Mucosa of descending colon (tissue), 3 donors: ENCODE measurements at regions not wholly inside any gene's neighbourhood (a gene's known extent, or its start where the extent isn't known, plus 50 kb on each side); places are given as distances from the start of the nearest gene placed in this dataset.

Experiments
- ATAC-seq: fragments of 200-7000 bp; cut with Tn5 transposase; one replicate; pipeline ENCODE4 v1.9.1; 2020; ENCODE audit warnings: mild to moderate bottlenecking, moderate library complexity
- DNase-seq, 3 donors: peaks; one replicate each; pipeline ENCODE4 v3.0.0-alpha.2; 2020
- H3K36me3 ChIP-seq: fragments of 200-600 bp; one replicate; pipeline ENCODE4 v1.8.0; 2021; ENCODE audit warnings: low read depth, mild to moderate bottlenecking
- H3K4me1 ChIP-seq: fragments of 200-600 bp; one replicate; pipeline ENCODE4 v1.8.0; 2021; ENCODE audit warnings: low read depth, mild to moderate bottlenecking
- H3K4me3 ChIP-seq: fragments of 200-600 bp; one replicate; pipeline ENCODE4 v1.8.0; 2021; ENCODE audit warnings: mild to moderate bottlenecking
- H3K9me3 ChIP-seq: fragments of 200-600 bp; one replicate; pipeline ENCODE4 v1.8.0; 2021; ENCODE audit warnings: mild to moderate bottlenecking
- intact Hi-C, 2 donors: fragments of 100-400 bp; cut with DNase I in 1 of 2; cut with micrococcal nuclease in 1 of 2; formaldehyde crosslinking; loops; one replicate each; pipeline versions ENCODE4 v1.11.0 to v1.11.1; 2022; cut with DNase I, micrococcal nuclease
- TF ChIP-seq, protein P1 (sequence below): fragments of 200-600 bp; IDR thresholded peaks from one replicate; pipeline ENCODE4 v1.8.0; 2022; ENCODE audit warnings: antibody characterized with exemption, mild to moderate bottlenecking
- donor health status: DM: no; HTN: no; CAD: no; lungs with moderate emphysema.
- donor health status: DM: no; HTN: no; CAD: no.
- donor health status: DM: no; HTN: yes; CAD: no.

DNA sequence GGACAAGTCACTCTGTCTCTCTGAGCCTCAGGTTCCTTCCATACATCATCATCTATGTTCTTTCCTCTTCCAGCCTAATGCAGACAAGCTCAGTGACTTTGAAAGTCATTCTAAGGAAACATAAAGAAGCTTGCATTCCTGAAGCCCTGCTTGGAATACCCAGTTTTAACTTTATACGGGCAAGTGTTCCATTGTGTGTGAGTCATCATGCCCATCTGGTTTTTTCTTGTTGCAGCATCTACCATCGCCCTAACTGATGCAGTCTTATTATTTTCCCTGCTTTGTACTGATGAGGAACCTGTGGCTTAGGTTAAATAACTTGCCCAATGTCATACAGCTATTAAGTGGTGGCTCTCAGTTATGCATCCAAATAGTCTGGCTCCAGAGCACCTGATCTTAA lies 177.9 kb upstream of the RAI2 start:
- intact Hi-C loops: no loop called here
- Histone ChIP-seq H3K9me3 (no peaks in the 10 kb centered on the region), H3K36me3 (no peaks in the 10 kb centered on the region), H3K4me3 (no peak overlapping the region), H3K4me1 (no peaks in the 10 kb centered on the region)
- ATAC-seq (no peak), DNase-seq (no peak)
- TF ChIP-seq, protein P1, sequence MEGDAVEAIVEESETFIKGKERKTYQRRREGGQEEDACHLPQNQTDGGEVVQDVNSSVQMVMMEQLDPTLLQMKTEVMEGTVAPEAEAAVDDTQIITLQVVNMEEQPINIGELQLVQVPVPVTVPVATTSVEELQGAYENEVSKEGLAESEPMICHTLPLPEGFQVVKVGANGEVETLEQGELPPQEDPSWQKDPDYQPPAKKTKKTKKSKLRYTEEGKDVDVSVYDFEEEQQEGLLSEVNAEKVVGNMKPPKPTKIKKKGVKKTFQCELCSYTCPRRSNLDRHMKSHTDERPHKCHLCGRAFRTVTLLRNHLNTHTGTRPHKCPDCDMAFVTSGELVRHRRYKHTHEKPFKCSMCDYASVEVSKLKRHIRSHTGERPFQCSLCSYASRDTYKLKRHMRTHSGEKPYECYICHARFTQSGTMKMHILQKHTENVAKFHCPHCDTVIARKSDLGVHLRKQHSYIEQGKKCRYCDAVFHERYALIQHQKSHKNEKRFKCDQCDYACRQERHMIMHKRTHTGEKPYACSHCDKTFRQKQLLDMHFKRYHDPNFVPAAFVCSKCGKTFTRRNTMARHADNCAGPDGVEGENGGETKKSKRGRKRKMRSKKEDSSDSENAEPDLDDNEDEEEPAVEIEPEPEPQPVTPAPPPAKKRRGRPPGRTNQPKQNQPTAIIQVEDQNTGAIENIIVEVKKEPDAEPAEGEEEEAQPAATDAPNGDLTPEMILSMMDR: no peak

DNA sequence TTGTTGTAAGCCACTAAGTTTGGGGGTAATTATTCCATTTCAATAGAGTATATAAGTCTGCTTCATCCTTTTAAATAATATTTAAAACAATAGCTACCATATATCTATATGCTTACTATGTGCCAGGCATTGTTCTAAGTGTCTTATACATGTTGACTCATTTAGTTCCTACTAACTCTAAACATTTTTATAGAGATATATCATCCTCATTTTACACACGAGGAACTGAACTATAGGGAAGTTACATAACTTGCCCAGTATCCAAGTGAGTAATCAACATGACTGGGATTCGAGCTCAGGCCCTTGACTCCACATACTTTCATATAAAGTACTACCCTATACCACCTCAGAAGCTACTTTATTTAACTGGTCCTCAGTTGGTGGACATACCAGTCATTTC lies 175.3 kb upstream of the RAI2 start:
- TF ChIP-seq, protein P1: no peak

DNA sequence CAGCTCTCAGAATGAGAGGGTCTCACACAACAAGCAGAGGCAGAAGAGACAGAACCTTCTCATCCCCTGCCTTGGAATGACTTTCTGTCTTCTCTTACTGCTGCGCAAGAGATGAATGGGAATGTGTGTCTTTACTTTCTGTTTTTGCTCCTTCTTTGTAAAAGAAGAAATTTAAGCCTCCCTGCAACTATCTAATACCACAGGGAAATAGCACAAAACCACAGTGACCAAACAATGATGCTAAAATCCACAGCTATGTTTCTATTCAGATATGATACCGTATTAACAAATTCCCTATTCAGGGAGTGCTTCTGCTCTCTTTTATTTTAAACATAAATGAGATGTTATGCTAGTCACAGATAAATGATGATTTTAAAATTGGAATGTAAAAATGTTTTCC lies 173.8 kb upstream of the RAI2 start:
- Histone ChIP-seq H3K4me1 (no peaks in the 10 kb centered on the region), H3K4me3 (no peak overlapping the region), H3K9me3 (no peaks in the 10 kb centered on the region), H3K36me3 (no peaks in the 10 kb centered on the region)
- ATAC-seq: no peak
- TF ChIP-seq, protein P1: no peak
- DNase-seq: no peak
- intact Hi-C loops: no loop called here

More for the DNA sequence above, 175.3 kb upstream of the RAI2 start:
- Histone ChIP-seq H3K4me1 (no peaks in the 10 kb centered on the region), H3K36me3 (no peaks in the 10 kb centered on the region), H3K9me3 (no peaks in the 10 kb centered on the region), H3K4me3 (no peak overlapping the region)
- intact Hi-C loops: no loop called here
- no peak for ATAC-seq
- DNase-seq: no peak

DNA sequence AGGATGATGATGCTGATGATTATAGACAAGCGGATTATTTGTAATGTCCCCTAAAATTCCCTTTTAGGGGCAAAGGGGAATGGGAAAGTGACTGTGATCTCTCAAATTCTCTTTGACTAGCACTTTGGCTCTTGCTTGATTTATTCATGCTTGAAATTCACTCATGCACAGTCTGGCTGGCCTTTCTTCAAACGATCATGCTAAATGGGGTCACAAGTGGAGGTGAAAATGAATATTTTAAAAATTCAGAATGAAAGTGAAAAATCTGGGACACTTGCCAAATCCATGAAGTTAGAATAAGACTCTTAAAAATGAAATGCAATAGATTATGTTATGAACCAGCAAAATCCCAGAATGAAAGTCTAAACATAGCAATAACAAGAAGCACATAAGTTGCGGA lies 173.4 kb upstream of the RAI2 start:
- TF ChIP-seq, protein P1: no peak
- no peak overlapping the region for H3K4me3 ChIP-seq
- intact Hi-C loops: no loop called here
- no peaks in the 10 kb centered on the region for H3K9me3 ChIP-seq
- no peaks in the 10 kb centered on the region for H3K4me1 ChIP-seq
- ATAC-seq (no peak), DNase-seq (no peak)
- no peaks in the 10 kb centered on the region for H3K36me3 ChIP-seq

DNA sequence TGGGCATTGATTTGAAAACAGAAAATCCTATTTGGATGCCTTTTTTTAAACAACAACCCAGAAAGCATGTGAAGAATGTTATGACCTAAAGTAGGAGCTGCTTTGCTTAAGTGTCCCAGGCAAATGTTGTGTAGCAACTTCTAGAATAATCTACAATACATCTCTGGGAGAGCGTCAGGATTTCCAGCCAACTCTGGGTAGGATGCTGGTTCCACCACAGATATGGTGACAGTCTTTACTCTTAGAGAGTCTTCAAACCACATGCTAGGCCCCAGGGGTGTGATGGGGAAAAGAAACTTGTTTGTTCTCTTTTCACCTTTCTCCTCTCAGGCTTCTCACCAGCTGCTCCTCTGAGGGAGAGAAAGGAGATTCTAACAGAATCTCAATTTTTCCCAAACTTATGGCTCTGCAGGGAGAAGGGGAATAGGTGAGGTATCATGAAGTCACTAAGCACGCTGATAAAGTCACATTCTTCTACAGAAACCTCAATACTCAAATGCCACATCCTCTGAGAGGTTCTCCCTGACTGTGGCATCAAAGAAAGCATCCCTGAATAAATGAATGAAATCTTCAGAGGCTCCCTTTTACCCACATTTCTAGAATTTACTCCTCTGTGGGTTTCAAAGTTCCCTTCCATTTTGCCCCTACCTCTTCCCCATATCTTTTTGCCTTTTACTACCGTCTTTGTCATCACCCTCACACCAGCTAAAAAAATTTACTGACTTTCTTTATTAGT lies 171.6 kb upstream of the RAI2 start:
- no peak for DNase-seq
- Histone ChIP-seq H3K36me3 (no peaks in the 10 kb centered on the region), H3K9me3 (no peaks in the 10 kb centered on the region), H3K4me3 (no peak overlapping the region), H3K4me1 (no peaks in the 10 kb centered on the region)
- intact Hi-C loops: no loop called here
- TF ChIP-seq, protein P1: no peak
- ATAC-seq: no peak
